D721Med (cell line): ENCODE measurements at regions not wholly inside any gene's neighbourhood (a gene's known extent, or its start where the extent isn't known, plus 50 kb on each side); places are given as distances from the start of the nearest gene placed in this dataset.

ENCODE experiments used
- DNase-seq: peaks from one replicate; pipeline ENCODE4 v3.0.0; 2011; ENCODE audit warnings: low spot score; ENCODE audit not compliant: insufficient read length
- FAIRE-seq: peaks from 2 replicates; lab custom pipeline; 2011; peaks lifted over from hg19 to GRCh38; lab: Jason Lieb, UNC
- CTCF ChIP-seq: IDR thresholded peaks from 2 replicates; pipeline ENCODE4 v1.5.1; 2012; ENCODE audit warnings: mild to moderate bottlenecking, control low read depth; ENCODE audit not compliant: insufficient read depth; ENCODE audit errors: missing control alignments

GRCh38 chr6:137690034-137690433 lies 177.0 kb upstream of the TNFAIP3 start:
- TF ChIP-seq CTCF, result no peak
- no peak for FAIRE-seq

GRCh38 chr6:137690721-137691120 lies 176.3 kb upstream of the TNFAIP3 start:
- DNase-seq (no peak), FAIRE-seq (no peak)
- no peak for TF ChIP-seq CTCF

More at GRCh38 chr6:137690034-137690433, 177.0 kb upstream of the TNFAIP3 start:
- no peak for DNase-seq

GRCh38 chr6:137692308-137692707 lies 174.8 kb upstream of the TNFAIP3 start:
- no peak for TF ChIP-seq CTCF
- no peak for DNase-seq
- no peak for FAIRE-seq

GRCh38 chr6:137692806-137693205 lies 174.3 kb upstream of the TNFAIP3 start:
- TF ChIP-seq CTCF, result no peak
- no peak for FAIRE-seq
- DNase-seq, result no peak

GRCh38 chr6:137693711-137694110 lies 173.3 kb upstream of the TNFAIP3 start:
- FAIRE-seq, result no peak
- no peak for TF ChIP-seq CTCF
- no peak for DNase-seq

- no peak for TF ChIP-seq CTCF
- FAIRE-seq (no peak), DNase-seq (no peak)
Measured at GRCh38 chr6:137696765-137697164, 170.3 kb upstream of the TNFAIP3 start.

- DNase-seq (no peak), FAIRE-seq (no peak)
- TF ChIP-seq CTCF, result no peak
Measured at GRCh38 chr6:137697267-137697938, 169.7 kb upstream of the TNFAIP3 start.
